H9 (cell line): ENCODE measurements at regions not wholly inside any gene's neighbourhood (a gene's known extent, or its start where the extent isn't known, plus 50 kb on each side); places are given as distances from the start of the nearest gene placed in this dataset.

Source experiments
- DNase-seq: peaks from one replicate; pipeline ENCODE4 v3.0.0-alpha.2; 2017
- H2AFZ ChIP-seq: one replicate; pipeline ENCODE4 v1.6.1; 2013; ENCODE audit warnings: mild to moderate bottlenecking, low read length, control low read depth, moderate library complexity
- H2AK5ac ChIP-seq: 2 replicates; pipeline ENCODE4 v1.6.1; 2013; ENCODE audit warnings: low read length, control low read depth, mixed read lengths; ENCODE audit not compliant: insufficient read length
- H2BK120ac ChIP-seq: one replicate; pipeline ENCODE4 v1.6.1; 2013; ENCODE audit warnings: low read depth, mild to moderate bottlenecking, low read length, control low read depth, inconsistent platforms; ENCODE audit not compliant: poor library complexity, severe bottlenecking
- H2BK12ac ChIP-seq: 2 replicates; pipeline ENCODE4 v1.6.1; 2013; ENCODE audit warnings: low read length, control low read depth, mixed read lengths, low read depth; ENCODE audit not compliant: insufficient read length
- H2BK15ac ChIP-seq: 2 replicates; pipeline ENCODE4 v1.6.1; 2013; ENCODE audit warnings: low read depth, low read length, control low read depth
- H2BK20ac ChIP-seq: one replicate; pipeline ENCODE4 v1.6.1; 2013; ENCODE audit warnings: low read depth, mild to moderate bottlenecking, low read length, control low read depth, inconsistent platforms; ENCODE audit not compliant: poor library complexity, severe bottlenecking
- H2BK5ac ChIP-seq: 2 replicates; pipeline ENCODE4 v1.6.1; 2013; ENCODE audit warnings: low read length, control low read depth, mixed read lengths; ENCODE audit not compliant: insufficient read length
- H3K14ac ChIP-seq: 2 replicates; pipeline ENCODE4 v1.6.1; 2013; ENCODE audit warnings: low read length, control low read depth; ENCODE audit not compliant: insufficient read depth
- H3K18ac ChIP-seq: 2 replicates; pipeline ENCODE4 v1.6.1; 2013; ENCODE audit warnings: low read depth, mild to moderate bottlenecking, mixed read lengths, low read length, control low read depth; ENCODE audit not compliant: insufficient read length
- H3K23ac ChIP-seq: 2 replicates; pipeline ENCODE4 v1.6.1; 2013; ENCODE audit warnings: low read length, control low read depth, mixed read lengths, low read depth; ENCODE audit not compliant: insufficient read length
- H3K23me2 ChIP-seq: 2 replicates; pipeline ENCODE4 v1.6.1; 2013; ENCODE audit warnings: low read depth, mild to moderate bottlenecking, mixed read lengths, low read length, control low read depth; ENCODE audit not compliant: insufficient read length, poor library complexity, severe bottlenecking
- H3K27ac ChIP-seq: 2 replicates; pipeline ENCODE4 v1.5.1; 2013; ENCODE audit warnings: low read length, control low read depth, mixed read lengths, low read depth; ENCODE audit not compliant: insufficient read length
- H3K27me3 ChIP-seq: 2 replicates; pipeline ENCODE4 v1.6.1; 2013; ENCODE audit warnings: low read length, control low read depth, inconsistent platforms; ENCODE audit not compliant: insufficient read depth
- H3K4ac ChIP-seq: 2 replicates; pipeline ENCODE4 v1.6.1; 2013; ENCODE audit warnings: low read depth, mild to moderate bottlenecking, control low read depth, inconsistent platforms, low read length, moderate library complexity
- H3K4me1 ChIP-seq: 2 replicates; pipeline ENCODE4 v1.6.1; 2013; ENCODE audit warnings: low read length, control low read depth, inconsistent platforms; ENCODE audit not compliant: insufficient read depth
- H3K4me2 ChIP-seq: 2 replicates; pipeline ENCODE4 v1.6.1; 2013; ENCODE audit warnings: low read length, control low read depth, mixed read lengths; ENCODE audit not compliant: insufficient read length, insufficient read depth
- H3K56ac ChIP-seq: 2 replicates; pipeline ENCODE4 v1.6.1; 2013; ENCODE audit warnings: low read depth, mild to moderate bottlenecking, mixed read lengths, low read length, control low read depth; ENCODE audit not compliant: insufficient read length
- H3K79me1 ChIP-seq: 2 replicates; pipeline ENCODE4 v1.6.1; 2013; ENCODE audit warnings: low read depth, mild to moderate bottlenecking, moderate library complexity, low read length, control low read depth, inconsistent platforms; ENCODE audit not compliant: insufficient read depth, poor library complexity, severe bottlenecking
- H3K79me2 ChIP-seq: 2 replicates; pipeline ENCODE4 v1.6.1; 2013; ENCODE audit warnings: low read length, control low read depth, inconsistent platforms; ENCODE audit not compliant: insufficient read depth
- H3K9ac ChIP-seq: 2 replicates; pipeline ENCODE4 v1.6.1; 2013; ENCODE audit warnings: low read length, control low read depth, mixed read lengths; ENCODE audit not compliant: insufficient read length; ENCODE audit errors: extremely low read depth
- H3K9me3 ChIP-seq: one replicate; pipeline ENCODE4 v1.6.1; 2013; ENCODE audit warnings: low read depth, low read length, inconsistent platforms; ENCODE audit not compliant: control insufficient read depth
- H3T11ph ChIP-seq: one replicate; pipeline ENCODE4 v1.6.1; 2013; ENCODE audit warnings: mild to moderate bottlenecking, low read length, control low read depth, inconsistent platforms
- H4K20me1 ChIP-seq: one replicate; pipeline ENCODE4 v1.6.1; 2013; ENCODE audit not compliant: control insufficient read depth, insufficient read length, insufficient read depth
- H4K5ac ChIP-seq: 2 replicates; pipeline ENCODE4 v1.6.1; 2013; ENCODE audit warnings: low read depth, mild to moderate bottlenecking, mixed read lengths, low read length, control low read depth; ENCODE audit not compliant: insufficient read length
- H4K8ac ChIP-seq: replicated peaks from 2 replicates; pipeline ENCODE4 v1.6.1; 2013; ENCODE audit warnings: low read length, control low read depth, mixed read lengths, low read depth; ENCODE audit not compliant: insufficient read length
- H4K91ac ChIP-seq: 2 replicates; pipeline ENCODE4 v1.6.1; 2013; ENCODE audit warnings: low read depth, mild to moderate bottlenecking, moderate library complexity, mixed read lengths, low read length, control low read depth; ENCODE audit not compliant: insufficient read length
- H3K27ac Mint-ChIP-seq, 3 experiments: 2 replicates in 2 of 3; 3 replicates in 1 of 3; pipeline ENCODE4 v1.8.0; 2020 to 2021; ENCODE audit warnings: mixed read lengths in 3 of 3, mild to moderate bottlenecking in 1 of 3, moderate library complexity in 1 of 3
- H3K27me3 Mint-ChIP-seq: 2 replicates; pipeline ENCODE4 v1.8.0; 2021; ENCODE audit warnings: low read depth, mild to moderate bottlenecking, moderate library complexity, mixed read lengths
- H3K36me3 Mint-ChIP-seq, 3 experiments: 2 replicates in 2 of 3; 3 replicates in 1 of 3; pipeline ENCODE4 v1.8.0; 2020 to 2021; ENCODE audit warnings: low read depth in 3 of 3, mixed read lengths in 3 of 3; ENCODE audit not compliant: insufficient read depth in 1 of 3
- H3K4me1 Mint-ChIP-seq, 2 experiments: 2 replicates each; pipeline ENCODE4 v1.8.0; 2020; ENCODE audit warnings: mixed read lengths in 2 of 2
- H3K4me3 Mint-ChIP-seq, 2 experiments: 2 replicates in 1 of 2; 3 replicates in 1 of 2; pipeline ENCODE4 v1.8.0; 2020 to 2021; ENCODE audit warnings: mild to moderate bottlenecking in 2 of 2, mixed read lengths in 2 of 2, moderate library complexity in 1 of 2
- H3K9me3 Mint-ChIP-seq, 2 experiments: 2 replicates in 1 of 2; 3 replicates in 1 of 2; pipeline ENCODE4 v1.8.0; 2020; ENCODE audit warnings: mild to moderate bottlenecking in 2 of 2, mixed read lengths in 2 of 2, moderate library complexity in 1 of 2
- WGBS: extraction: QIAGEN DNeasy Blood & Tissue Kit; methylation state at CpG from one replicate; pipeline ENCODE4 v1.1.7; 2013; ENCODE audit warnings: missing lambda C conversion rate, low lambda C conversion rate, mixed read lengths; ENCODE audit not compliant: insufficient read length; ENCODE audit errors: extremely low coverage; 5-methylcytosine and 5-hydroxymethylcytosine counted together
- TF ChIP-seq, protein P1 (sequence below): fragments of 200-600 bp; sonication (generic); conservative IDR thresholded peaks from 3 replicates; pipeline ENCODE4 v1.8.0; 2021; ENCODE audit warnings: antibody characterized with exemption, mild to moderate bottlenecking

DNA sequence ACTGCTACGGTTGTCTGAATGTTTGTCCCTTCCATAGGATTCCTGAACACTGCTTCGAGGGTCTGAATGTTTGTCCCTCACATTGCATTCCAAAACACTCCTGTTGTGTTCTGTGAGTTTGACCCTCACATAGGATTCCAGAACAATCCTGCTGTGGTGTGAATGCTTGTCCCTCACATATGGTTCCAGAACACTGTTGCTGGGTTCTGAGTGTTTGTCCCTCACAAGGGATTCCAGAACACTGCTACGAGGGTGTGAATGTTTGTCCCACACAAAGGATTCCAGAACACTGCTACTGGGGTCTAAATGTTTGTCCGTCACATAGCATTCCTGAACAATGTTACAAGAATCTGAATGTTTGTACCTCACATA is 201.2 kb downstream of the FOXD4L6 start:
- H3K79me2 ChIP-seq: no peaks in the 10 kb centered on the region
- no peaks in the 10 kb centered on the region for H4K20me1 ChIP-seq
- no peak overlapping the region for H2BK15ac ChIP-seq
- H3K27ac ChIP-seq: no peak overlapping the region
- no peak overlapping the region for H3K9ac ChIP-seq
- H3T11ph ChIP-seq: no peak overlapping the region
- no peak overlapping the region for H4K8ac ChIP-seq
- peaks cover 83% of the 10 kb centered on the region for H3K27me3 ChIP-seq
- H2BK5ac ChIP-seq: no peak overlapping the region
- H2BK12ac ChIP-seq: no peak overlapping the region
- no peaks in the 10 kb centered on the region for H3K79me1 ChIP-seq
- H2BK20ac ChIP-seq: no peak overlapping the region
- H3K27ac Mint-ChIP-seq: no peak overlapping the region
- TF ChIP-seq, protein P1, sequence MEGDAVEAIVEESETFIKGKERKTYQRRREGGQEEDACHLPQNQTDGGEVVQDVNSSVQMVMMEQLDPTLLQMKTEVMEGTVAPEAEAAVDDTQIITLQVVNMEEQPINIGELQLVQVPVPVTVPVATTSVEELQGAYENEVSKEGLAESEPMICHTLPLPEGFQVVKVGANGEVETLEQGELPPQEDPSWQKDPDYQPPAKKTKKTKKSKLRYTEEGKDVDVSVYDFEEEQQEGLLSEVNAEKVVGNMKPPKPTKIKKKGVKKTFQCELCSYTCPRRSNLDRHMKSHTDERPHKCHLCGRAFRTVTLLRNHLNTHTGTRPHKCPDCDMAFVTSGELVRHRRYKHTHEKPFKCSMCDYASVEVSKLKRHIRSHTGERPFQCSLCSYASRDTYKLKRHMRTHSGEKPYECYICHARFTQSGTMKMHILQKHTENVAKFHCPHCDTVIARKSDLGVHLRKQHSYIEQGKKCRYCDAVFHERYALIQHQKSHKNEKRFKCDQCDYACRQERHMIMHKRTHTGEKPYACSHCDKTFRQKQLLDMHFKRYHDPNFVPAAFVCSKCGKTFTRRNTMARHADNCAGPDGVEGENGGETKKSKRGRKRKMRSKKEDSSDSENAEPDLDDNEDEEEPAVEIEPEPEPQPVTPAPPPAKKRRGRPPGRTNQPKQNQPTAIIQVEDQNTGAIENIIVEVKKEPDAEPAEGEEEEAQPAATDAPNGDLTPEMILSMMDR: no peak
- no peak overlapping the region for H3K18ac ChIP-seq
- H3K9me3 ChIP-seq: peaks cover 89% of the 10 kb centered on the region
- H3K23me2 ChIP-seq: no peaks in the 10 kb centered on the region
- peaks cover 0 to 80% (median 31%) of the 10 kb centered on the region in 3 experiments; a peak in 6 of 7 replicates for H3K36me3 Mint-ChIP-seq
- H3K9me3 Mint-ChIP-seq: peaks cover 99% of the 10 kb centered on the region in 2 experiments
- no peak overlapping the region for H2BK120ac ChIP-seq
- no peak overlapping the region for H3K4me3 Mint-ChIP-seq
- peaks cover 100% of the 10 kb centered on the region for H3K27me3 Mint-ChIP-seq
- H3K56ac ChIP-seq: no peak overlapping the region
- H2AK5ac ChIP-seq: no peak overlapping the region
- no peaks in the 10 kb centered on the region for H3K4me1 Mint-ChIP-seq
- H4K5ac ChIP-seq: no peak overlapping the region
- H3K14ac ChIP-seq: no peak overlapping the region
- H3K4me2 ChIP-seq: no peak overlapping the region
- H3K23ac ChIP-seq: no peak overlapping the region
- no peak overlapping the region for H2AFZ ChIP-seq
- H3K4me1 ChIP-seq: no peaks in the 10 kb centered on the region
- H3K4ac ChIP-seq: no peak overlapping the region
- H4K91ac ChIP-seq: no peak overlapping the region
- no CpG with 5 or more reads among the region's 4 CpGs for WGBS
- DNase-seq: no peak
